Activated CD8-positive, alpha-beta memory T cell treated with anti-CD3 and anti-CD28 coated beads for 36 hours (primary cell): ENCODE measurements at regions not wholly inside any gene's neighbourhood (a gene's known extent, or its start where the extent isn't known, plus 50 kb on each side); places are given as distances from the start of the nearest gene placed in this dataset.

Source experiments
- CTCF ChIA-PET: fragments of 350-600 bp; sonication (Branson Sonifier 250); formaldehyde crosslinking; loops from one replicate; lab custom pipeline; 2021; ENCODE audit warnings: antibody characterized with exemption; lab: Charles Lee
- POLR2A ChIA-PET: fragments of 350-600 bp; sonication (Branson Sonifier 250); formaldehyde crosslinking; loops from one replicate; lab custom pipeline; 2021; ENCODE audit warnings: antibody characterized with exemption; lab: Charles Lee

- ChIA-PET POLR2A (no interaction called here), CTCF (interaction anchor here (1.1 kb wide), 1 partner anchor 9 kb away, joined by 3 read pairs; no protein-coding TSS in a partner anchor)
Measured at GRCh38 chr15:94066811-94067210, 164.6 kb upstream of the MCTP2 start.

DNA sequence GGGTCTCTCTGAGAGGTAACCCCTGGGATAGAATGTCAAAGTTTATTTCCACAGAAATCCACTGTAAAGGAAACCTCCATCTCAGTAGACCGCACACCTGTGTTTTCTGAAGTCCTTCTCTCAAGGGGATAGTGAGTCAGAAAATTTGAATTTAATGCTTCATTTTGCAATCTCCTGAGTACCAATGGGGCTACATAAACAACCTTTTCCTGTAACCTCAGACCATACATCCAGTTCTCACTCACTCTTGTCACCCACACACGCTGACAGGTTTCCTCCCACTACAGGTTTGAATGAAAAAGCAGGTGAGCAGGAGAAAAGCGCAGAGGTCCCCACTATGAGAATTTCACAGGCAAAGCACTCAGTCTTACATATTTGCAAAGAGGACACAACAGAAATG, 165.3 kb upstream of the MCTP2 start:
- CTCF ChIA-PET: interaction anchor here (1.1 kb wide), 1 partner anchor 8 kb away, joined by 3 read pairs; no protein-coding TSS in a partner anchor
- POLR2A ChIA-PET: no interaction called here

- ChIA-PET CTCF (no interaction called here), POLR2A (no interaction called here)
Measured at GRCh38 chr15:94064676-94065313, 166.6 kb upstream of the MCTP2 start.

GRCh38 chr15:94061041-94061440, 170.3 kb upstream of the MCTP2 start:
- ChIA-PET POLR2A (no interaction called here), CTCF (no interaction called here)

DNA sequence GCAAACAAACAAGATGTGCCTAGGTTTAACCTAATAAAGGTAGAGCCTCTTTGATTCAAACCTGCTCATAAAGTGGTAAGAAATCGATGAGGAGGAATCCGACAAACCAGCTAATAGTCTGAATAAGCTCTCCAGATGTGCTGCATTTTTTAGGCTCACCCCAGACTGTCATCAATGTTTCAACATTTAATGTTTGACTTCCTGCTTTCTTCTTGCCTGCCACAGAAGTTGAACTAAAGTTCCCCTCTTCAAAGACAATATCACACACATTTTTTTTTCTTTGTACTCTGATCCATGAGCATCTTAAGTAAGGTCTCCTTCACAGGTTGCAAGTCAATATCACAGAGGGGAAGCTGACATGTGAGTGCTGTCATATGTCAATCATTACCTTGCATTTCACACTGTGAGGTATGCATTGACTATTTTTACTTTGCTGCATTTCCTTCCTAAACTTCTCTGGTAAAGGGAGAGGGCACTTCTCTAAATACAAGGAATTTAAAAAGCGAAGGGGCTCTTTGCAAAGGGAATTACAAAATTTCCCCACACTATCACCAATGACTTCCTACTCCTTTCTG, 172.3 kb upstream of the MCTP2 start:
- CTCF ChIA-PET: no interaction called here

DNA sequence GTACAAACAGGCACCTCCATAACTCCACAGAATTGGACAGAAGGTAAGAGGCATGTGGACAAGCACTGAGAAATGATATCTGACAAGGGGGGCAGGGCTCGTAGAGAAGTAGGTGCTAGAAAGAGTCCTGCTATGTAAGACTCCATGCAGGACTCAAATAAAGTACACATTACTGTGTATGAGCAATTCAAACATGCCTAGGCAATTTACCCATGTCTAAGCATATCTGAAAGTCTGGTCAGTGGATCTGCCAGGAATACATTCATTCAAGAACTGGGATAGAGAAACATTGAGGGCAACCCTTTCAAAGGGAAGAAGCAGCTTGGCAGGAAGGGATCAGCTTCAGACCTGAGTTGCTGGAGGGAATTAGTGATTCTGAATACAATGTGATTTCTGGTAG, 174.1 kb upstream of the MCTP2 start:
- ChIA-PET POLR2A (no interaction called here), CTCF (interaction anchor here (1.4 kb wide), 1 partner anchor 9 kb away, joined by 3 read pairs; no protein-coding TSS in a partner anchor)

More for the DNA sequence above, 172.3 kb upstream of the MCTP2 start:
- POLR2A ChIA-PET: no interaction called here

GRCh38 chr15:94056314-94056713, 175.0 kb upstream of the MCTP2 start:
- POLR2A ChIA-PET: interaction anchor here (0.5 kb wide), 1 partner anchor 24 kb away, joined by 3 read pairs; no protein-coding TSS in a partner anchor
- CTCF ChIA-PET: interaction anchor here (0.6 kb wide), 1 partner anchor 111 kb away, joined by 3 read pairs; no protein-coding TSS in a partner anchor

GRCh38 chr15:94053626-94054025, 177.7 kb upstream of the MCTP2 start:
- ChIA-PET CTCF (no interaction called here), POLR2A (no interaction called here)

DNA sequence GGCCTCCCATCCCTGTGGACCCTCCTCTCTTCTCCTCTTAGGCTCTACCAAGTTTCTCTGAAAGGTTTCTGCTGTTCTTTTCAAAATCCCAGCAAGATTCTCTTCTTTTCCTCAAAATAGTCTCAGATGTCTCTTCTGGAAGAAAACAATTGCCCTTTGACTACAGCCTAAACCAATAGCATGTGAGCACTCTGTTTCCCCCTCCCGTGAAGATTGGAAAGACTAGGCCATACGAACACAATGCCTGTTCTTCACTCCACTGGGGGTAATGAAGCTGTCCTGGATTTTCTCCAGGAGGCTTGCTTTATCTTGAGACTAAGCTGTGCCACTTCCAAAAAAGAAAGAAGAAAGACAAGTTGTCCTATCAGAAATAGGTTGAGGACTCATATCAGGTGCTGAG, 178.7 kb upstream of the MCTP2 start:
- ChIA-PET CTCF (no interaction called here), POLR2A (no interaction called here)

DNA sequence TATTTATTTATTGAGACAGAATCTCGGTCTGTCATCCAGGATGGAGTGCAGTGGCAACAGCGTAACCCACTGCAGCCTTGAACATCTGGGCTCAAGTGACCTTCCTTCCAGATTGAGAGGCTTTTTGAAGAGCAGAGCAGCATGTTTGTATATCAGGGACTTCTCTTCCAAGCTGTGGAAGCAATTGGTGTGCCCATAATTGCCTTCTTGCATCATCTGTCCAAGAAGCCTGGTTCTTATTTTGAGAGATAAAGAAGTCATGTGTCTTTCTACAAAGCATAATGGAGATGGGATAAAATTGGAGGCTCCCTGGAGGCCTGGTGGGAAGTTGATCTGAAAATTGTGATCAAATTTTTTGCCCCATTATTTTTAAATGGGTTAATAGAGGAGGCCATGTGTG, 183.8 kb upstream of the MCTP2 start:
- ChIA-PET CTCF (no interaction called here), POLR2A (no interaction called here)

- CTCF ChIA-PET: no interaction called here
- POLR2A ChIA-PET: no interaction called here
Measured at GRCh38 chr15:94042180-94042928, 189.0 kb upstream of the MCTP2 start.

- CTCF ChIA-PET: no interaction called here
- POLR2A ChIA-PET: no interaction called here
Measured at GRCh38 chr15:94041746-94042145, 189.6 kb upstream of the MCTP2 start.

DNA sequence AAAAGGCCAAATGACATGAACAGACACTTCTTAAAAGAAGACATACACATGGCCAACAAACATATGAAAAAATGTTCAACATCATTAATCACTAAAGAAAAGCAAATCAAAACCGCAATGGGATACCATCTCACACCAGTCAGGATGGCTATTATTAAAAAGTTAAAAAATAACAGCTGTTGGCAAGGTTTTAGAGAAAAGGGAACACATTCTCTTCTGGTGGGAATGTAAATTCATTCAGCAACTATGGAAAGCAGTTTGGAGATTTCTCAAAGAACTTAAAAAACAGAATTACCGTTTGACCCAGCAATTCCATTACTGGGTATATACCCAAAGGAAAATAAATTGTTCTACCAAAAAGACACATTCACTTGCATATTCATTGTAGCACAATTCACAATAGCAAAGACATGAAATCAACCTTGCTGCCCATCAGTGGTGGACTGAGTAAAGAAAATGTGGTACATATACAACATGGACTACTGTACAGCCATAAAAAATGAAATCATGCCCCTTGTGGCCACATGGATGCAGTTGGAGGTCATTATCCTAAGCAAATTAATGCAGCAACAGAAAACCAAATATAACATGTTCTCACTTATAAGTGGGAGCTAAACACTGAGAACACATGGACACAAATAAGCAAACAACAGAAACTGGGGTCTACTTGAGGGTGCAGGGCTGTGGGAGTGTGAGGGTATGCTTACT, 190.7 kb upstream of the MCTP2 start:
- CTCF ChIA-PET: no interaction called here
- POLR2A ChIA-PET: no interaction called here

DNA sequence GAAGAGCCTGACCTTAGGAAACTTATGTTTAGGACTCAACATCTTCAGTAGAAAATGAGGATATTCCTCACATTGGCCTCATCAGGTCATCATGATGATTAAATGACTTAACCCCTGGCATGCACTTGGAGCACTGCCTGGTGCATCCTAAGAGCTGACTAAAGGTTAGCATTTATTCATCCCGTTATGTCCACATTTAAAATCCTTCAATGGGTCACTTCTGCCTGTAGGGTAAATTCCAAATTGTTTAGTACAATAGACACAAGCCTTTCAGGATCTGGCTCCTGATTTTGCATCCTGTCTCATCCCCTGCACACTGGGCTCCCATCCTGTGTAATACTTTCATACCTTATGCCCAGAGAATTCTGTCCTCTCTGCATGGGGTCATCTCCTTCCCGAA, 195.2 kb upstream of the MCTP2 start:
- POLR2A ChIA-PET: no interaction called here
- CTCF ChIA-PET: no interaction called here

- CTCF ChIA-PET: no interaction called here
- POLR2A ChIA-PET: no interaction called here
Measured at GRCh38 chr15:94033683-94034020, 197.7 kb upstream of the MCTP2 start.

- ChIA-PET CTCF (no interaction called here), POLR2A (no interaction called here)
Measured at GRCh38 chr15:94033014-94033682, 198.2 kb upstream of the MCTP2 start.

DNA sequence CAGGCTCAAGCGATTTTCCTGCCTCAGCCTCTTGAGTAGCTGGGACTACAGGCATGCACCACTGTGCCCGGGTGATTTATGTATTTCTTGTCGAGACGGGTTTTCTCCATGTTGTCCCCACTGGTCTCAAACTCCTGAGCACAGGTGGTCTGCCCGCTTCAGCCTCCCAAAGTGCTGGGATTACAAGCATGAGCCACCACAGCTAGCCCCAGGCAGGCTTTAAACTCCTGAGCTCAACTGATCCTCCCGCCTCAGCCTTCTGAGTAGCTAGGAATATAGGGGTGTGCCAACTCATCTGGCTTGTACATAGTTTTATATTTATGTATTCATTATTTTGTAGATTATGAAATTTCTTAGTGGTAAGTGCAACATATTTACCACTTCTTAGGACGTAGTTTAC, 198.8 kb upstream of the MCTP2 start:
- ChIA-PET POLR2A (no interaction called here), CTCF (no interaction called here)

DNA sequence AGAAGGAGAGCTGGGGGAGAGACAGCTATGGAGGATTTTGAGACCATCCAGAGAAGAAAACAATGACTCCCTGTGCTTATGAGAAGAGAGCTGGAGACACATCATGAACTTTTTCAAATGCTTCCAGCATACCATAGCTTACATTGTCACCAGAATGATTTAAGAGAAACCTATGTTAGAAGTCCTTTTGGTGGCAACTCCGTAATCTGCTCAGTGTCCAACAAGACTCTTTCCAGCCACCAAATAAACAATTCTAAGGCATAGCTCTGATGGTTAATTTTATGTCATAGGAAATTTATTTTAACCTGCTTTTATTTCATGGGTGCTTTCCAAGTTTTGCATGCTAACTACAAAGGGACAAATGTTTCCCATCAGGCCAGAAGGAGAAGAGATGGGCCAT, 200.3 kb upstream of the MCTP2 start:
- ChIA-PET POLR2A (no interaction called here), CTCF (no interaction called here)

DNA sequence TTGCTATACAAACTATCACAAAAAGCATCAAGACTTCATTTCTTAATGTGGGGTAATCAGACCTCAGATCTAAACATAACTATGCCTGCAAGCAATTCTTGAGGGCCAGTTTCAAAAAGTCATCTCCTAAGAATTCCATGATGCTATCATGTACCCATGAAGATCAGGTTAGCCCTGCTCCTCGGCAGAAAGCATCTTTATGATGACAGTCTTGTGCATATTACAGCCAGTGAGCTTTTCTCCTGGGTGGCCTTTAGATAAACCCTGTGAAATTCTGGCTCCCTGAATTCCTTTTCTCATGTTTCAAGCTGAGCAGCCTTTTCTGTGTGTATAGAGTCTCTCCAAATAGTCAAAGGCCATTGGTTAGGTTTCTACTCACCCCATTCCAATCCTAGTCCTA, 201.9 kb upstream of the MCTP2 start:
- POLR2A ChIA-PET: no interaction called here
- CTCF ChIA-PET: no interaction called here

DNA sequence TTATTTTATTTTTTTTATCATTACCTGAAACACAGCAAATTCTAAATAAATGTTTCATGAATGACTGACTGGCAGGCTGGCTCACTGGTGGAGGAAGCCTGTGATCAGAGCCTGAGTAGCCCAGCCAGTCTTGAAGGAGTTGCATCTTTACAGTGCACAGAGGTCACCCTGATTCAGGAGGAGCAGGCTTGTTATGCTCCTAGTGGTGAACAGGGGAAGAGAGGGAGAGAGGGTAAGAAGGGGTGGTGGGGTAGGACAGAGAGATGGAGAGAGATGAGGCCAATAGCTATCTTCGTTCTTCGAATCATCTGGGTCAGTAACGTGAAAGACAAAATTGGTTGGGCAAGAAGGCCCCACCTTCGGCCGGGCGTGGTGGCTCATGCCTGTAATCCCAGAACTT, 202.6 kb upstream of the MCTP2 start:
- POLR2A ChIA-PET: no interaction called here
- CTCF ChIA-PET: no interaction called here
